Fibroblast of lung (primary cell): ENCODE measurements at regions not wholly inside any gene's neighbourhood (a gene's known extent, or its start where the extent isn't known, plus 50 kb on each side); places are given as distances from the start of the nearest gene placed in this dataset.

Experiments used
- DNase-seq, 2 donors: peaks; one replicate each; pipeline versions ENCODE4 v3.0.0 to v3.0.0-alpha.2; 2010; ENCODE audit warnings: low read depth in 2 of 2
- H2AFZ ChIP-seq: 2 replicates; pipeline ENCODE4 v1.5.1; 2012; ENCODE audit warnings: low read length, control low read depth, inconsistent platforms
- H3K27ac ChIP-seq: 2 replicates; pipeline ENCODE4 v1.5.1; 2011; ENCODE audit warnings: low read length, control low read depth; ENCODE audit not compliant: insufficient read depth
- H3K27me3 ChIP-seq: 2 replicates; pipeline ENCODE4 v1.5.1; 2011; ENCODE audit warnings: mild to moderate bottlenecking, low read length; ENCODE audit not compliant: control insufficient read depth, insufficient read depth
- H3K36me3 ChIP-seq: 2 replicates; pipeline ENCODE4 v1.5.1; 2011; ENCODE audit warnings: low read length; ENCODE audit not compliant: control insufficient read depth, insufficient read depth
- H3K4me1 ChIP-seq: 2 replicates; pipeline ENCODE4 v1.5.1; 2011; ENCODE audit warnings: low read length; ENCODE audit not compliant: control insufficient read depth, insufficient read depth; ENCODE audit errors: extremely low read depth
- H3K4me2 ChIP-seq: 2 replicates; pipeline ENCODE4 v1.5.1; 2011; ENCODE audit warnings: low read length, control low read depth; ENCODE audit not compliant: insufficient read depth; ENCODE audit errors: extremely low read depth
- H3K4me3 ChIP-seq, 4 experiments: fragments of 200-600 bp in 1 of 4; sonication (generic) in 1 of 4; replicated peaks in 1 of 4; 2 replicates each; pipeline ENCODE4 v1.5.1; 2011 to 2016; ENCODE audit warnings: low read length in 4 of 4, low read depth in 3 of 4, mild to moderate bottlenecking in 3 of 4, control low read depth in 2 of 4, inconsistent platforms in 1 of 4, mixed read lengths in 1 of 4; ENCODE audit not compliant: insufficient read depth in 1 of 4; ENCODE audit errors: control extremely low read depth in 1 of 4
- H3K79me2 ChIP-seq: 2 replicates; pipeline ENCODE4 v1.5.1; 2012; ENCODE audit warnings: mild to moderate bottlenecking, low read length, inconsistent platforms; ENCODE audit not compliant: control insufficient read depth, insufficient read depth
- H3K9ac ChIP-seq: 2 replicates; pipeline ENCODE4 v1.5.1; 2011; ENCODE audit warnings: mild to moderate bottlenecking, low read length, control low read depth; ENCODE audit not compliant: insufficient read depth
- H3K9me3 ChIP-seq: 2 replicates; pipeline ENCODE4 v1.5.1; 2012; ENCODE audit warnings: low read depth, low read length; ENCODE audit not compliant: control insufficient read depth, insufficient read depth
- H4K20me1 ChIP-seq: 2 replicates; pipeline ENCODE4 v1.5.1; 2011; ENCODE audit warnings: low read length; ENCODE audit not compliant: control insufficient read depth, insufficient read depth; ENCODE audit errors: extremely low read depth
- EZH2 ChIP-seq: IDR thresholded peaks from 2 replicates; pipeline ENCODE4 v1.5.1; 2012; ENCODE audit warnings: low read length, control low read depth, mild to moderate bottlenecking; ENCODE audit errors: missing control alignments
- TF ChIP-seq, protein P1 (sequence below), 2 donors: IDR thresholded peaks in 1 of 2; conservative IDR thresholded peaks in 1 of 2; 1 replicate in 1 of 2; 2 replicates in 1 of 2; pipeline ENCODE4 v1.5.1; 2011 to 2012; ENCODE audit warnings: low read length in 2 of 2, control low read depth in 1 of 2, inconsistent platforms in 1 of 2, low read depth in 1 of 2, mild to moderate bottlenecking in 1 of 2

DNA sequence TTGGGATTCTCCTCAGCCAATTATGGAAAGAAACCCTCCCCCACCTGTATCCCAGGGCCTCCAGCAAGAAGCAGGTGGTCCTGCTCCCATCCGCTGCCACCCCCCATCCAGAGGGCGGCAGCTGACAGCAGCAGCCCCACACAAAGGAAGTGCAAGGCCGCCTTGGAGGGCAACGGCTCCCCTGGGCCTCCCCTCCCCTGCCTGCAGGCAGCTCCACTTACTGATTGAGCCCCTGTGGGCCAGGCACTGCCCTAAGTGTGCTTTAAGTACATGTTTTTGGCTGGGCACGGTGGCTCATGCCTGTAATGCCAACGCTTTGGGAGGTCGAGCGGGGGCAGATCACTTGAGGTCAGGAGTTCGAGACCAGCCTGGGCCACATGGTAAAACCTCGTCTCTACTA, 257.6 kb downstream of the PARN start:
- Histone ChIP-seq H3K4me1 (peaks cover 2% of the 10 kb centered on the region), H3K4me3 (no peak overlapping the region), H3K9me3 (no peaks in the 10 kb centered on the region), H3K79me2 (no peaks in the 10 kb centered on the region), H2AFZ (no peak overlapping the region), H3K36me3 (no peaks in the 10 kb centered on the region), H3K4me2 (no peak overlapping the region), H3K9ac (no peak overlapping the region), H3K27ac (no peak overlapping the region), H4K20me1 (no peaks in the 10 kb centered on the region), H3K27me3 (no peaks in the 10 kb centered on the region)
- no peak for DNase-seq
- TF ChIP-seq, protein P1, sequence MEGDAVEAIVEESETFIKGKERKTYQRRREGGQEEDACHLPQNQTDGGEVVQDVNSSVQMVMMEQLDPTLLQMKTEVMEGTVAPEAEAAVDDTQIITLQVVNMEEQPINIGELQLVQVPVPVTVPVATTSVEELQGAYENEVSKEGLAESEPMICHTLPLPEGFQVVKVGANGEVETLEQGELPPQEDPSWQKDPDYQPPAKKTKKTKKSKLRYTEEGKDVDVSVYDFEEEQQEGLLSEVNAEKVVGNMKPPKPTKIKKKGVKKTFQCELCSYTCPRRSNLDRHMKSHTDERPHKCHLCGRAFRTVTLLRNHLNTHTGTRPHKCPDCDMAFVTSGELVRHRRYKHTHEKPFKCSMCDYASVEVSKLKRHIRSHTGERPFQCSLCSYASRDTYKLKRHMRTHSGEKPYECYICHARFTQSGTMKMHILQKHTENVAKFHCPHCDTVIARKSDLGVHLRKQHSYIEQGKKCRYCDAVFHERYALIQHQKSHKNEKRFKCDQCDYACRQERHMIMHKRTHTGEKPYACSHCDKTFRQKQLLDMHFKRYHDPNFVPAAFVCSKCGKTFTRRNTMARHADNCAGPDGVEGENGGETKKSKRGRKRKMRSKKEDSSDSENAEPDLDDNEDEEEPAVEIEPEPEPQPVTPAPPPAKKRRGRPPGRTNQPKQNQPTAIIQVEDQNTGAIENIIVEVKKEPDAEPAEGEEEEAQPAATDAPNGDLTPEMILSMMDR (conservative IDR thresholded peaks at IDR 0.05 in 1 of 2, IDR thresholded peaks at IDR 0.05 in 1 of 2; ENCODE audit: low read depth in 1 of 2, low read length in 2 of 2) = no peak

GRCh38 chr16:14371778-14372431, 258.2 kb downstream of the PARN start:
- Histone ChIP-seq H3K4me2 (no peak overlapping the region), H3K9me3 (no peaks in the 10 kb centered on the region), H3K4me1 (peaks cover 2% of the 10 kb centered on the region), H2AFZ (no peak overlapping the region), H3K27ac (no peak overlapping the region), H3K9ac (no peak overlapping the region), H3K36me3 (no peaks in the 10 kb centered on the region), H3K27me3 (no peaks in the 10 kb centered on the region), H3K4me3 (no peak overlapping the region), H3K79me2 (no peaks in the 10 kb centered on the region), H4K20me1 (no peaks in the 10 kb centered on the region)
- no peak for DNase-seq
- TF ChIP-seq, protein P1 (conservative IDR thresholded peaks at IDR 0.05 in 1 of 2, IDR thresholded peaks at IDR 0.05 in 1 of 2; ENCODE audit: low read depth in 1 of 2, low read length in 2 of 2) = no peak
- no peak for TF ChIP-seq EZH2

DNA sequence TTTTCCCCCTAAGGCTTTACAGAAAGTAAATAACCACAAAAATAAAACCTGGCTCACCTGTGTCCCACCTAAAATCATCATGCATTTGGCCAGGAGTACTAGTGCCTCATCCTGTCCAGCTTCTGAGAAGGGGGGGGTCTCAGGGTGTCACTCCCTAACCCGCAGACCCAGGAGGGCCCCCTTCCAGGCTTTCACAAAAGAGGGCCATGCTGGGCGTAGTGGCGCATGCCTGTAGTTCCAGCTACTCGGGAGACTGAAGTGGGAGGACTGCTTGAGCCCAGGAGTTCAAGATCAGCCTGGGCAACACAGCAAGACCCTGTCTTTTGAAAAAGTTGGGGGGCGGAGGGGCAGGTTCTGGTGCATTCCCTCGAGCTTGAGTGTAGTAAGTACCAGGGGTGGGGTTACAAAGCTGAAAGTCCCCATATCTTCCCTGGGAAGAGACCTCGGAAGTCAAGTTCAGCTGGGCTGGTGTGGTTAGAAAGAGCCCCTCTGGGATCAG, 259.3 kb downstream of the PARN start:
- H3K4me2 ChIP-seq = no peak overlapping the region
- H3K27me3 ChIP-seq = no peaks in the 10 kb centered on the region
- H3K27ac ChIP-seq = no peak overlapping the region
- no peak overlapping the region for H2AFZ ChIP-seq
- no peaks in the 10 kb centered on the region for H3K79me2 ChIP-seq
- no peak overlapping the region for H3K4me3 ChIP-seq
- H4K20me1 ChIP-seq = no peaks in the 10 kb centered on the region
- DNase-seq = no peak
- no peak for TF ChIP-seq EZH2
- TF ChIP-seq, protein P1 (conservative IDR thresholded peaks at IDR 0.05 in 1 of 2, IDR thresholded peaks at IDR 0.05 in 1 of 2; ENCODE audit: low read depth in 1 of 2, low read length in 2 of 2) = no peak
- no peaks in the 10 kb centered on the region for H3K36me3 ChIP-seq
- H3K9me3 ChIP-seq = no peaks in the 10 kb centered on the region
- H3K9ac ChIP-seq = no peak overlapping the region
- peaks cover 2% of the 10 kb centered on the region for H3K4me1 ChIP-seq
